ENCODE measurements at regions not wholly inside any gene's neighbourhood (a gene's known extent, or its start where the extent isn't known, plus 50 kb on each side); places are given as distances from the start of the nearest gene placed in this dataset.

DNA sequence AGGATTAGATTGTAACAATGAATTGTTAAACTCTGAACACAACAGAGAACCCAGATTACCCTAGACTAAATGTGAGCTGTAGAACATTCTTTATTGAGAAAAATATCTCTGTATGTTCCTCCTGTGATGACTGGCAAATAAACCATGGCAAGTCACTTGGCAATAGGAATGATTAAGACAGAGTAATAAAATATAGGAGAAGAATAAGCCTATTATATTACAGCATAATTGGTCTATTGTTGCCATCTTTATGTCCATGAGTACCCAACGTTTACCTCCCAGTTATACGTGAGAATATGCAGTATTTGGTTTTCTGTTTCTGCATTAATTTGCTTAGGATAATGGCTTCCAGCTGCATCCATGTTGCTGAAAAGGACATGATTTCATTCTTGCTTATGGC, 211.2 kb upstream of the AVPR1A start:
- H3K4me3 Mint-ChIP-seq (ENCODE audit: unreplicated experiment) = no peak overlapping the region
- intact Hi-C loops (cut with micrococcal nuclease) = no loop called here
- no peak for DNase-seq (ENCODE audit: unreplicated experiment)
- ChIA-PET POLR2A (interaction anchor here (0.6 kb wide), 1 partner anchor 401 kb away, joined by 4 read pairs; no protein-coding TSS in a partner anchor), CTCF (no interaction called here)
- H3K36me3 Mint-ChIP-seq (ENCODE audit: insufficient read depth, unreplicated experiment) = no peaks in the 10 kb centered on the region
- peaks cover 54% of the 10 kb centered on the region for H3K27me3 Mint-ChIP-seq (ENCODE audit: insufficient read depth, unreplicated experiment)
- no peak overlapping the region for H3K27ac Mint-ChIP-seq (ENCODE audit: low read depth, unreplicated experiment)
- no peak for TF ChIP-seq CTCF (IDR thresholded peaks at IDR 0.05; ENCODE audit: unreplicated experiment)
- no peaks in the 10 kb centered on the region for H3K9me3 Mint-ChIP-seq (ENCODE audit: unreplicated experiment)
- H3K4me1 Mint-ChIP-seq (ENCODE audit: insufficient read depth, unreplicated experiment) = no peaks in the 10 kb centered on the region
- no TSS peak for BruUV-seq (replicated peaks)

DNA sequence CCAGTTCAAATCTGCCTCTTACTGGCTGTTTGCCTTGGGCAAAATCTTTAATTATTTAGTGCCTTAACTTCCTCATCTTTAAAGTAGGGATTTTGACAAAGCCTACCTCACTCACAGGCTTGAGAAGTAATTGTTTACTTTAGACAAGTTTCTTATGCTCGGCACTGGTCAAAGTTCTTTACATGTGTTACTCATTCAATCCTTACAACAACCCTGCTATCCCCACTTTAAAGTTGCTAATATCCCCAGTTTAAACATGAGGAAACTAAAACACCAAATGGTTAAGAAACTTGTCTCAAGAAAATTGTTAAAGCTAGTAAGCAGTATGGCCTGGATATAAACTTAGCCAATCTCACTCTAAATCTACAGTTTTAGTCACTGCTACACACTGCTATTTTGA, 204.0 kb upstream of the AVPR1A start:
- BruUV-seq (replicated peaks) = no TSS peak
- Mint-ChIP-seq H3K36me3 (ENCODE audit: insufficient read depth, unreplicated experiment) (no peaks in the 10 kb centered on the region), H3K27me3 (ENCODE audit: insufficient read depth, unreplicated experiment) (peaks cover 44% of the 10 kb centered on the region), H3K9me3 (ENCODE audit: unreplicated experiment) (no peaks in the 10 kb centered on the region), H3K4me3 (ENCODE audit: unreplicated experiment) (no peak overlapping the region), H3K27ac (ENCODE audit: low read depth, unreplicated experiment) (no peak overlapping the region), H3K4me1 (ENCODE audit: insufficient read depth, unreplicated experiment) (no peaks in the 10 kb centered on the region)
- POLR2A ChIA-PET = no interaction called here
- intact Hi-C loops (cut with micrococcal nuclease) = no loop called here
- TF ChIP-seq CTCF (IDR thresholded peaks at IDR 0.05; ENCODE audit: unreplicated experiment) = no peak
- CTCF ChIA-PET = no interaction called here
- no peak for DNase-seq (ENCODE audit: unreplicated experiment)

GRCh38 chr12:63353559-63353958, 202.6 kb upstream of the AVPR1A start:
- H3K4me3 Mint-ChIP-seq (ENCODE audit: unreplicated experiment) = no peak overlapping the region
- ChIA-PET POLR2A (no interaction called here), CTCF (interaction anchor here (0.7 to 0.8 kb wide), 2 partner anchors 10 to 1104 kb away, joined by 3 read pairs; no protein-coding TSS in a partner anchor)
- peak; percentile 44 for DNase-seq (ENCODE audit: unreplicated experiment)
- H3K27ac Mint-ChIP-seq (ENCODE audit: low read depth, unreplicated experiment) = no peak overlapping the region
- no peaks in the 10 kb centered on the region for H3K9me3 Mint-ChIP-seq (ENCODE audit: unreplicated experiment)
- no TSS peak for BruUV-seq (replicated peaks)
- H3K4me1 Mint-ChIP-seq (ENCODE audit: insufficient read depth, unreplicated experiment) = no peaks in the 10 kb centered on the region
- intact Hi-C loops (cut with micrococcal nuclease) = no loop called here
- peaks cover 40% of the 10 kb centered on the region for H3K27me3 Mint-ChIP-seq (ENCODE audit: insufficient read depth, unreplicated experiment)
- TF ChIP-seq CTCF (IDR thresholded peaks at IDR 0.05; ENCODE audit: unreplicated experiment) = no peak
- H3K36me3 Mint-ChIP-seq (ENCODE audit: insufficient read depth, unreplicated experiment) = no peaks in the 10 kb centered on the region

DNA sequence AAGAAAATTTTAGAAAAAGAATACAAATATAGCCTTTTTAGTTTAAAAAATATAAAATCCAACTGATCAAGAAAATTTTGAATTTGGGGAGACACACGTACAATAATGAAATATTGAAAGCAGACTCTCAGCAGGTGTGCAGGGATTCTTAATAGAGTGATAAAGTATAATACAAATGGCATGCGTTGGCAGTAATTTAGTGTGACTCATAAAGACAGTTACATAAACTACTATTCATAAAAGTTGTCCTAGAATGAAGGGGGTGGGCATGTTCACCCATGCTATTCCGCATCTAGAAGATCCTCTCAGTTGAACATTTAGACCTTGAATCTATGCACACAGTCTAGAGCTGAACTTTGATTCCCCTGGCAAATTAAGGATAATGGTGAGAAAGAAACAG, 200.4 kb upstream of the AVPR1A start:
- DNase-seq (ENCODE audit: unreplicated experiment) = no peak
- ChIA-PET POLR2A (interaction anchor here (0.7 kb wide), 1 partner anchor 636 kb away, joined by 3 read pairs; no protein-coding TSS in a partner anchor), CTCF (no interaction called here)
- BruUV-seq (replicated peaks) = no TSS peak
- H3K36me3 Mint-ChIP-seq (ENCODE audit: insufficient read depth, unreplicated experiment) = no peaks in the 10 kb centered on the region
- no peaks in the 10 kb centered on the region for H3K4me1 Mint-ChIP-seq (ENCODE audit: insufficient read depth, unreplicated experiment)
- no peak for TF ChIP-seq CTCF (IDR thresholded peaks at IDR 0.05; ENCODE audit: unreplicated experiment)
- intact Hi-C loops (cut with micrococcal nuclease) = no loop called here
- H3K27me3 Mint-ChIP-seq (ENCODE audit: insufficient read depth, unreplicated experiment) = peaks cover 35% of the 10 kb centered on the region
- H3K4me3 Mint-ChIP-seq (ENCODE audit: unreplicated experiment) = no peak overlapping the region
- H3K9me3 Mint-ChIP-seq (ENCODE audit: unreplicated experiment) = no peaks in the 10 kb centered on the region
- H3K27ac Mint-ChIP-seq (ENCODE audit: low read depth, unreplicated experiment) = no peak overlapping the region

Data from MCF 10A (cell line).